ENCODE measurements at regions not wholly inside any gene's neighbourhood (a gene's known extent, or its start where the extent isn't known, plus 50 kb on each side); places are given as distances from the start of the nearest gene placed in this dataset.

GRCh38 chrX:25069209-25069608 is 53.4 kb upstream of the ARX start:
- no peak for TF ChIP-seq CTCF (IDR thresholded peaks at IDR 0.05)

DNA sequence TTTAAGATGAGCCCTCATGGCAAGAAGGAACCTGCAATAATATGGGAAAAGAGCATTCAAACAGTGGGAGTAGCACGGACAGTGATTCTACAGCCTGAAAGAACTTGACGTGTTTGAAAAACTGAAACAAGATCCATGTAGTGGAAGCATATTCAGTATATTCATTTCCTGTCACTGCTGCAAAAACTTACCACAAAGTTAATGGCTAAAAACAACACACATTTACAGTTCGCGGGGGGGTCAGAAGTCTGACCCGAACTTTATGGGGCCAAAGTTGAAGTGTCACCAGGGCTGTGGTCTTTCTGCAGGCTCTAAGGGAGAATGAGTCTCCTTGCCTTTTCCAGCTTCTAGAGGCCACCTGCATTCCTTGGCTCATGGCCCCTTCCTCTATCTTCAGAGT is 52.6 kb upstream of the ARX start:
- TF ChIP-seq CTCF (IDR thresholded peaks at IDR 0.05) = no peak

DNA sequence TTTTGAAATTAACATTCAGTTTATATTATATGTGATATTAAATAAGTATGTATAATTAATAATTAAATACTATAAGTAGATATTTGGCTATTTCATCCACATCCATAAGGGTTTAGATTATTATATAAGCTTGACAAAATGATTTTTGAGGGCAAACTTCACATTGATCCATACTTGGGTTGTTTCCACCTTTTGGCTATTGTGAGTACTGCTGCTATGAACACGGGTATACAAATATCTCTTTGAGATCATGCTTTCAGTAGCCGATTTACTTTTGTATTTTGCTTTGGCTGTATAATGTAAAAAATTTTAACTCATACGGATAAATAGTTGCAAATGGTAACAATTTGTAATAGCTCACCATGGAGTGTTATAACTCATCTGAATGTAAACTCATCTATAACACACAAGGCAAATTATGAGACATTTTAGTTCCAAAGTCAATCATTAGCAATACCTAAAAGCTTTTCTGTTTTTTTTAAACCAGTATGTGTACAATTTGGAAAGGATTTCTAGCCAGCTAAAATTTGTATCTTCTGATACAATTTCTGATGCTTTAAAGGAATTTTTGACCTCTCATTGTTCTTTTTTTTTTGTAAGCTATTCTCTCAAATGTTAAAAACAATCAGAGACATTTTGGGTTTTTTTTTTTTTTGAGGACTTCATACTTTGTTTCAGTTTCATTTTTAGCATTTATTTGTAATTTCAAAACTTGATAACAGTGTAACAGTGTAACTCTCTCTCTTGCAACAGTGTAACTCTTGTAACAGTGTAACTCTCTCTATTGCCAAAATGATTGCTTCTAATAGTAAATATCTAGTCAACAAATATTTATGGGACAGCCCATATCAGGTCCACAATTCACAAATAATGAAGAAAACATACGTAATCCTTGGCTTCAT is 51.8 kb upstream of the ARX start:
- TF ChIP-seq CTCF (IDR thresholded peaks at IDR 0.05) = no peak

- no peak for TF ChIP-seq CTCF (IDR thresholded peaks at IDR 0.05)
Observed at GRCh38 chrX:25066131-25066530, 50.4 kb upstream of the ARX start.

Measured in LNCAP (cell line).